Right kidney (tissue), 1 donor: ENCODE measurements at regions not wholly inside any gene's neighbourhood (a gene's known extent, or its start where the extent isn't known, plus 50 kb on each side); places are given as distances from the start of the nearest gene placed in this dataset.
"Not testable (repeated sequence)": the region's sequence is repeated elsewhere in the genome, so short reads cannot be mapped to it uniquely, and the experiment has no call there.

Source experiments
- DNase-seq: peaks from one replicate; pipeline ENCODE4 v3.0.0-alpha.2; 2016

- no peak for DNase-seq
Observed at GRCh38 chr5:52607227-52607824, 180.4 kb upstream of the ITGA1 start.

GRCh38 chr5:52620315-52620714, 167.4 kb upstream of the ITGA1 start:
- no peak for DNase-seq

- no peak for DNase-seq
Observed at GRCh38 chr5:52623291-52623690, 164.4 kb upstream of the ITGA1 start.

GRCh38 chr5:52624291-52624690, 163.4 kb upstream of the ITGA1 start:
- DNase-seq, result no peak

GRCh38 chr5:52626312-52626711, 161.4 kb upstream of the ITGA1 start:
- no peak for DNase-seq

GRCh38 chr5:52627740-52628139, 160.0 kb upstream of the ITGA1 start:
- DNase-seq, result no peak

- no peak for DNase-seq
Observed at GRCh38 chr5:52632281-52632680, 155.4 kb upstream of the ITGA1 start.

GRCh38 chr5:52634171-52634570, 153.5 kb upstream of the ITGA1 start:
- not testable (repeated sequence) for DNase-seq

- DNase-seq, result no peak
Observed at GRCh38 chr5:52638732-52639131, 149.0 kb upstream of the ITGA1 start.

GRCh38 chr5:52648726-52649125, 139.0 kb upstream of the ITGA1 start:
- DNase-seq, result no peak

- no peak for DNase-seq
Observed at GRCh38 chr5:52655163-52655562, 132.6 kb upstream of the ITGA1 start.

GRCh38 chr5:52656569-52657246, 131.0 kb upstream of the ITGA1 start:
- no peak for DNase-seq

- DNase-seq, result no peak
Observed at GRCh38 chr5:52657247-52657645, 130.5 kb upstream of the ITGA1 start.

- no peak for DNase-seq
Observed at GRCh38 chr5:52658246-52658645, 129.5 kb upstream of the ITGA1 start.

- DNase-seq, result no peak
Observed at GRCh38 chr5:52660621-52661020, 127.1 kb upstream of the ITGA1 start.

GRCh38 chr5:52661903-52662595, 125.7 kb upstream of the ITGA1 start:
- DNase-seq, result no peak

GRCh38 chr5:52665559-52665958, 122.2 kb upstream of the ITGA1 start:
- DNase-seq, result no peak

- DNase-seq, result no peak
Observed at GRCh38 chr5:52668139-52668538, 119.6 kb upstream of the ITGA1 start.

- no peak for DNase-seq
Observed at GRCh38 chr5:52668544-52669185, 119.1 kb upstream of the ITGA1 start.

GRCh38 chr5:52672459-52672858, 115.3 kb upstream of the ITGA1 start:
- no peak for DNase-seq

- no peak for DNase-seq
Observed at GRCh38 chr5:52673495-52673894, 114.2 kb upstream of the ITGA1 start.

- DNase-seq, result no peak
Observed at GRCh38 chr5:52674815-52675545, 112.7 kb upstream of the ITGA1 start.

GRCh38 chr5:52682492-52682891, 105.2 kb upstream of the ITGA1 start:
- no peak for DNase-seq
